Left kidney (tissue), 1 donor: ENCODE measurements at regions not wholly inside any gene's neighbourhood (a gene's known extent, or its start where the extent isn't known, plus 50 kb on each side); places are given as distances from the start of the nearest gene placed in this dataset.
"Not testable (repeated sequence)": the region's sequence is repeated elsewhere in the genome, so short reads cannot be mapped to it uniquely, and the experiment has no call there.

Source experiments
- DNase-seq: peaks from one replicate; pipeline ENCODE4 v3.0.0-alpha.2; 2013

DNA sequence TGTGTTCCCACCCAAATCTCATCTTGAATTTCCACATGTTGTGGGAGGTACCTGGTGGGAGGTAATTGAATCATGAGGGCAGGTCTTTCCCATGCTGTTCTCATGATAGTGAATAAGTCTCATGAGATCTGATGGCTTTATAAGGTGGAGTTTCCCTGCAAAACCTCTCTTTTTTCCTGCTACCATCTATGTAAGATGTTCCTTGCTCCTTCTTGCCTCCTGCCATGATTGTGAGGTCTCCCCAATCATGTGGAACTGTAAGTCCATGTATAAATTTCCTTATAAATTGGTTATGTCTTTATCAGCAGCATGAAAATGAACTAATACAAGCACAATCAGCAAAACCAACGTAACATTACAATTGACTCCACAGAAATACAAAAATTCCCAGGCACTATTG is 814.8 kb upstream of the CITED2 start:
- not testable (repeated sequence) for DNase-seq

DNA sequence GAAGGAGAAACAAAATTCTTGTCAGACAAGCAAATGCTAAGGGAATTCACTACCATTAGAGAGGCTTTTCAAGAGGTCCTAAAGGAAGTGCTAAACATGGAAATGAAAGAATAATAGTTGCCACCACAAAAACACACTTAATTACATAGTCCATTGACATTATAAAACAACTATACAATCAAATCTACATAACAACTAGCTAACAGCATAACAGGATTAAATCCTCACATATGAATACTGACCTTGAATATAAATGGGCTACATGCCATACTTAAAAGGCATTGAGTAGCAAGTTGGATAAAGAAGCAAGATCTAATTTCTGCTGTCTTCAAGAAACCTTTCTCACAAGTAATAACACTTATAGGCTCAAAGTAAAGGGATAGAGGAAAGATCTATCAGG is 811.5 kb upstream of the CITED2 start:
- DNase-seq, result no peak

DNA sequence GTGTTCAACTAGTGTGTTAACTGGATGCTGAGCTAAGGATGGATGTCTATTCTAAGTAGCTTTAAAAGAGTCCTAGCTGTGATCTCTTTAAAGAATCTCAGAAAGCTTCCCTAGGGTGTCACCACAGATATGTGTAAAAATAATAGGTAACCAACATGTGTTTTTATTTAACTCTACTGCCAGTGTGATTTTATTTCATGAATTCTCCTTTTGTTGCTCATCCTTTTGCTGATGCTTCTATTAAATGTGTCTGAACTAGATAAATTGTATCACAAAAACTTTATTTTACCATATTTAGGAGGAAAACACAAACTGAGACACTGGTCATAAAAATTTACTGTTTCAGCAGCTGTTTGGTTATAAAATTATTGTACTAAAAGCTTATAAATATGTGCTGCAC is 809.4 kb upstream of the CITED2 start:
- DNase-seq, result no peak

GRCh38 chr6:140182821-140183220 is 808.4 kb upstream of the CITED2 start:
- no peak for DNase-seq

- DNase-seq, result no peak
These were observed 807.4 kb upstream of the CITED2 start for GRCh38 chr6:140181876-140182275.

DNA sequence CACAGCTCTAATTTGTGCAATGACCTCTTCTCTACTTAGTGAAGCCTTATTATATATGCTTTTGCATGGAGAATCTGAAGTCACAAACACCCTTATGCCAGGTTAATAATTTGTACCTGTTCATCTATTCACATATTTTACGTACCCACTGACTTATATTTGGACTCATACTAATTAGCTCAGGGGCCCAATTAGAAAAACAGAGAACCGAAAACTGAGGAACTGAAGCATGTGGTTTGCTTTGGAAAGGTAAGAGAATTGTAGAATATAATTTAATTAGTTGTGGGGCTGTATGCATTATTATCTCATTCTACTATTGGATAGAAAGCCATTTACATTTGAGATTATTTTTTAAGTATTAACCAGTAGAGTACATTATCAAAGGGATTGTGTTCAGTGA is 805.9 kb upstream of the CITED2 start:
- no peak for DNase-seq

DNA sequence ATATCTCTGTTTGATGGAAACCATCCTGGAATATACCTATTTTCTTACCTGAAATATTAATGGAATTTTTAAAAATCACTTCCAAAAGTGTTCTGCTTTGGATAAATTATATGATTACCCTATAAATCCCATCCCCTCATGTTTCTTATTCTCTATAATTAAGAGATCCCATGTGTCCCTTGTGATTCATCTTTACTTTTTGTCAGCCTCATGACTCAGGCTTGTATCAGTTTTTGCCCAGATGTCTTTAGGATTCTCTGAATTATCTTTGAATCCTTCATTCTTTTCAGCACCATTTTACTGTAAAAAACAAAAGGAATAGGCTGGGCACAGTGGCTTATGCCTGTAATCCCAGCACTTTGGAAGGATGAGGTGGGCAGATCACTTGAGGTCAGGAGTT is 804.5 kb upstream of the CITED2 start:
- DNase-seq, result no peak

DNA sequence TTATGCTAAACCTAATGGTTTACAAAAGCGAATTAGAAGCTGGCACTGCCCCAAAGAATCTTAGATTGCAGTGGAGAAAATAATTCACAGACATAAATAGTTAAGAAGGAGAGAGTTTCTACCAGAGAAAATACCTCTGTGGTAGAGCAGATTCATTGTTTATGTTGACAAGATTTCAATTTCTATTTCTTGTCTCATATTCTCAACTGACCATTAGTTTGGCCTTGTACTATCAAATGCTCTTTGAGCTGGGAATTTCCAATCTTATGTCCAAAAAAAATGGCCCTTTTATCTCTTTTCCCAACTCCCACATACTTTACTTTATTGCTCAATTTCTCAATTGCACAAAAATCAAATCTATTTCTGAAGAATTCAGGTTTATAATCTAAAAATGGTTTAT is 804.1 kb upstream of the CITED2 start:
- no peak for DNase-seq

DNA sequence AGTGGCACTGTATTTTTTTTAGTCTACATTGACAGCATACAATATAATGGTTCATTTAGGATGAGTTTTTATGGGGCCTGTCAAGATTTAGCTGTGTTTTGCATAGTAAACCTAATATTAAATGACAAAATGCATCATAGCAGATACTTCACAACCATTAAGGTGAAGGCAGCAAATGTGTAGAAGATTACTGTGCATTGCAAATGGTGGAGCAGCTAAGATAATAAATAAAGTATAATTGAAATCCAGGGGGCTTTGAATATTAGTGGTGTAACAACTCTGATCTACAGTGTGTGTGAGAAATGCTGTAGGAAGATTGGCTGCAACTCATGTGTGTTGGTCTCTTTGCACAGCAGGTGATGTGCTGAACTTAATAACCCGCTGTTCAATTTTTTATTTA is 801.9 kb upstream of the CITED2 start:
- DNase-seq, result no peak

GRCh38 chr6:140175486-140175885 is 801.0 kb upstream of the CITED2 start:
- no peak for DNase-seq

DNA sequence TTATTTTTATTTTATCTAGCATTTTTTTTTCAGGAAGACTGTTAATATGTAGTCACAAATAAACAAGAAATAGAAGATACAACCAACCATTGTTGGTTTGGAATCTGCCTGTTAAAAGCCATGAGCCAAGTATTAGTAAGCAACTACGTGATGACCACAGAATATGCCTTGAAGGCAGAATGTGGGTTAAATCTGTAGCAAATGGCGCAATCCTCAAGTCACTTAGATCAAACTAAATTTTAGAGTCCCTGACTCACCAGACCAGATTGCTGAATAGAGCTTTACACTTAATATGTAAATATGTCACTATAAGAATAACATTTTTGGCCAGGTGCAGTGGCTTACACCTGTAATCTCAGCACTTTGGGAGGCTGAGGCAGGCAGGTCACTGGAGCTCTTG is 800.1 kb upstream of the CITED2 start:
- no peak for DNase-seq

- no peak for DNase-seq
These were observed 793.9 kb upstream of the CITED2 start for GRCh38 chr6:140168365-140168764.

- no peak for DNase-seq
These were observed 786.5 kb upstream of the CITED2 start for GRCh38 chr6:140160909-140161308.

DNA sequence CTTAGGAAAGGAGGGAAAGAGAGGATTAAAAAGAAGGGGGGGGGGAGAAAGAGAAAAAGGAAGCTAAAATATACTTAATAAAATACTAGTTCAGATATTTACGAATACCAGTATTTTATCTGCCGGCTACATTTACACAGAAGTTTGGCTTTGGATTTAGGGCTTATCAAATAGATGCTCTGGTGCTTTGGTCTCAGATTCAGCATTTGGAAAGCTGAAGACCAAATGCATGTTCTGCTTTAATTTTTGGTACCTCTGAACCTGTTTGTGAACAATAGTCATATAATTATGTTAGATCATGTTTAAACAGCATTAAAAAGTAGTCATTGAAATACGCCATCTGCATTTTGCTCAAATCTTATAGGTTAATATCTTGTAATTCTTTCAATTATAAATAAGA is 786.0 kb upstream of the CITED2 start:
- DNase-seq, result no peak

DNA sequence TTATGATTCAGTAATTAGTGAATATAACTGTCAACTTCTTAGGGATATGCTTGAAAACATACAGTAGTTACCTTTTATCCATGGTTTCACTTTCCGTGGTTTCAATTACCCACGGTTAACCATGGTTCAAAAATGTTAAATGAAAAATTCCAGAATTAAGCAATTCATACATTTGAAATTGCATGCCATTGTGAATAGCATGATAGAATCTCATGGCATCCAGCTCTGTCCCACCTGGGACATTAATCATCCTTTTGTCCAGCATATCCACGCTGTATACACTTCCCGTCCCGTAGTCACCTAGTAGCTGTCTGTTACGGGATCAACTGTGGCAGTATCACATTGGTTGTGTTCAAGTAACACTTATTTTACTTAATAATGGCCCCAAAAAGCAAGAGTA is 781.7 kb upstream of the CITED2 start:
- no peak for DNase-seq

DNA sequence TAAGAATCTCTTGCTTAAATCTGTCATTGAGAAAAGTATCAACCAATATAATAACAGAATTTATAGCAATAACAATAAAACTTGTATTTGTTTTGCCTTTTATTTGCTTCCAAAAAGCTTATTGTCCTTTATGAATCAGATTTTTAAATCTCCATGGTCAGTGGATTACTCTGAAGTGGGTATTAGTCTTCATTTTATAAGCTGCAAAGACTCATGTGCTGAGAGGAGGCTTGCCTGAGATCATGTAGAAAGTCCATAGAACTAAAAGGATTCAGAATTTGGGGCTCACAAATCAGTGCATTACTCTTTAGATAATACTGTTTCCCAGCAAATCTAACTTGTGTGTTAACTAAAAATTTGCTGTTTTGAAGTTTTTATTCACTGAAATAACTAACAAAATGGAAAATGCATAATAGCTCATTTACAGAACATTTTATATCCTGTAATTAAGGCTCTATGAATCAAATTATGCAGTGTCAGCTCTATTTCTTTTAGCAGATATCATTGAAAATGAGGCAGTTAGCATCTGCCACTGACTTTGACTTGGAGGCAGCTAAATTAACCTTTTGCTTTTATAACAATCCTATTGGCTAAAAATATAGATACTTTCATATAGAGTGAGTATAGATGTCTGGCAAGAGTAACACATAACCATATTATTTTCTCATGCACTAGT is 781.1 kb upstream of the CITED2 start:
- no peak for DNase-seq

GRCh38 chr6:140153703-140154102 is 779.3 kb upstream of the CITED2 start:
- no peak for DNase-seq

- DNase-seq, result not testable (repeated sequence)
These were observed 773.7 kb upstream of the CITED2 start for GRCh38 chr6:140147825-140148814.

DNA sequence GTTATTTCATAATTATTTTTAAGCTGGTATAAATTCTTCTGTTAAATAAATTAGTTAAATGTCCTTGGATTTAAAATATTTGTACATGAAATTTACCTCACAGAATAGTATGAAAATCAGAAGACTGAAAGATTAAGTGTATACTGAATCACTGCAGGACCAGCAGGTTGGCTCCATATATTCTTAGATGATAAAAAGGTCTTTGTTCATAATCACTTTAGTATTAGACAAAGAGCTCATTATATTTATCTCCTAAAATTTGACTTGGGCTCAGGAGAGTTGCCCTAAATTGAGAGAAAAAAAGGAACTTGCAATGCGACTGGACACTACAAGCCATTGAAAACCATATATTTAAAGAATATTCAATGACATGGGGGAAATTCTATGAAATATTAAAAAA is 766.4 kb upstream of the CITED2 start:
- no peak for DNase-seq

- DNase-seq, result no peak
These were observed 764.0 kb upstream of the CITED2 start for GRCh38 chr6:140138311-140139010.

DNA sequence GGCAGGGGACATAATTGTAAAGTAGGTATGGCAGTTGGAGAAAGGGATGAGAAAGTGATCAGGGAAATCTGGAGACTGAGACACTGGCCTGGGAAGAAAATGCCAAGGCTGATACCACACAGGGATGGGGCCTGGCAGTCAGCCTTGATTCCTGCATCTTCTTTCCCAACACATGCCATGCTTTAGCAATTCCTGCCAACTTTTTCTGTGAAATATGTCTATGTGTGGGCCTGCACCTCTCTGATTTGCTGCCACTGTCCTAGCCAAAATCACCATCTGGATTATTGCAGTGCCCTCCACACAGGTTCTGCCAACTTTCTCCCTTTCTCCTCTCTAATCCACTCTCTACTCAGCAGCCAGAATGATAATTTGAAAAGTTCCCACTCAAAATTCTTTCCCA is 759.8 kb upstream of the CITED2 start:
- DNase-seq, result no peak

DNA sequence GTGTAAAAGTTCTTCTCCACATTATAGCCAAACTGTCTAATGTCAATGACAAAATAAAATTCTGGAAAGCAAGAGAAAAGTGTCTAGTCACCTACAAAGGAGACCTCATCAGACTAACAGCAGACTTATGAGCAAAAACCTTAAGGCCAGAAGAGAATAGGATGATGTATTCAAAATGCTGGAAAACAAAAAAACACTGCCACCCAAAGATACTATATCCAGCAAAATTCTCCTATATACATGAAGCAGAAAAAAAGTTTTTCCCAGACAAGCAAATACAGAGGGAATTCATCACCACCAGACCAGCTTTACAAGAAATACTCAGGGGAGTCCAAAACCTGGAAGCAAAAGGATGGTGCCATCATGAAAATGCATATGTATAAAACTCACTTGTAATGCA is 755.6 kb upstream of the CITED2 start:
- DNase-seq, result no peak

- no peak for DNase-seq
These were observed 750.0 kb upstream of the CITED2 start for GRCh38 chr6:140124498-140124897.
